ENCODE measurements at regions not wholly inside any gene's neighbourhood (a gene's known extent, or its start where the extent isn't known, plus 50 kb on each side); places are given as distances from the start of the nearest gene placed in this dataset.

DNA sequence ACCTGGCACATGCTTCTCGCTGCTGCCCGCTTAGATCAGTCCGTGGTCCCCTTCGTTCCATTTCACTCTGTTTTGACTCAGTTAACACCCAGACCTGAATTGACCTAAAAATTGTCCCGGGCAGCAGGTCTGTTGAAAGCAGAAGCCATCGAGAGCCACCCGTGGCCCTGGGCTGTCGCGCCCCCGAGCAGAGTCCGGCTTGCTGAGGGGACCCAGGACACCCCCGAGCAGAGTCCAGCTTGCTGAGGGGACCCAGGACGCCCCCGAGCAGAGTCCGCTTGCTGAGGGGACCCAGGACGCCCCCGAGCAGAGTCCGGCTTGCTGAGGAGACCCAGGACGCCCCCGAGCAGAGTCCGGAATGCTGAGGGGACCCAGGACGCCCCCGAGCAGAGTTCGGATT is 50.2 kb upstream of the GALNT9 start:
- DNase-seq (ENCODE audit: low read depth), result no peak
- H3K4me3 ChIP-seq (ENCODE audit: low read depth, low read length), result no peak overlapping the region
- TF ChIP-seq, protein P1, sequence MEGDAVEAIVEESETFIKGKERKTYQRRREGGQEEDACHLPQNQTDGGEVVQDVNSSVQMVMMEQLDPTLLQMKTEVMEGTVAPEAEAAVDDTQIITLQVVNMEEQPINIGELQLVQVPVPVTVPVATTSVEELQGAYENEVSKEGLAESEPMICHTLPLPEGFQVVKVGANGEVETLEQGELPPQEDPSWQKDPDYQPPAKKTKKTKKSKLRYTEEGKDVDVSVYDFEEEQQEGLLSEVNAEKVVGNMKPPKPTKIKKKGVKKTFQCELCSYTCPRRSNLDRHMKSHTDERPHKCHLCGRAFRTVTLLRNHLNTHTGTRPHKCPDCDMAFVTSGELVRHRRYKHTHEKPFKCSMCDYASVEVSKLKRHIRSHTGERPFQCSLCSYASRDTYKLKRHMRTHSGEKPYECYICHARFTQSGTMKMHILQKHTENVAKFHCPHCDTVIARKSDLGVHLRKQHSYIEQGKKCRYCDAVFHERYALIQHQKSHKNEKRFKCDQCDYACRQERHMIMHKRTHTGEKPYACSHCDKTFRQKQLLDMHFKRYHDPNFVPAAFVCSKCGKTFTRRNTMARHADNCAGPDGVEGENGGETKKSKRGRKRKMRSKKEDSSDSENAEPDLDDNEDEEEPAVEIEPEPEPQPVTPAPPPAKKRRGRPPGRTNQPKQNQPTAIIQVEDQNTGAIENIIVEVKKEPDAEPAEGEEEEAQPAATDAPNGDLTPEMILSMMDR (IDR thresholded peaks at IDR 0.05; ENCODE audit: insufficient read depth, low read length), result no peak
